DOHH2 (cell line): ENCODE measurements at regions not wholly inside any gene's neighbourhood (a gene's known extent, or its start where the extent isn't known, plus 50 kb on each side); places are given as distances from the start of the nearest gene placed in this dataset.

ENCODE experiments used
- EZH2phosphoT487 ChIP-seq: fragments of 200-600 bp; sonication (generic); IDR thresholded peaks from 2 replicates; pipeline ENCODE4 v1.6.1; 2017; ENCODE audit warnings: borderline replicate concordance, mild to moderate bottlenecking, antibody characterized with exemption, low read length, moderate library complexity, mixed read lengths
- TF ChIP-seq, protein P1 (sequence below): fragments of 200-600 bp; sonication (generic); IDR thresholded peaks from one replicate; pipeline ENCODE4 v1.5.1; 2014; ENCODE audit warnings: antibody characterized with exemption, mild to moderate bottlenecking, low read depth, low read length; ENCODE audit not compliant: poor library complexity, severe bottlenecking

DNA sequence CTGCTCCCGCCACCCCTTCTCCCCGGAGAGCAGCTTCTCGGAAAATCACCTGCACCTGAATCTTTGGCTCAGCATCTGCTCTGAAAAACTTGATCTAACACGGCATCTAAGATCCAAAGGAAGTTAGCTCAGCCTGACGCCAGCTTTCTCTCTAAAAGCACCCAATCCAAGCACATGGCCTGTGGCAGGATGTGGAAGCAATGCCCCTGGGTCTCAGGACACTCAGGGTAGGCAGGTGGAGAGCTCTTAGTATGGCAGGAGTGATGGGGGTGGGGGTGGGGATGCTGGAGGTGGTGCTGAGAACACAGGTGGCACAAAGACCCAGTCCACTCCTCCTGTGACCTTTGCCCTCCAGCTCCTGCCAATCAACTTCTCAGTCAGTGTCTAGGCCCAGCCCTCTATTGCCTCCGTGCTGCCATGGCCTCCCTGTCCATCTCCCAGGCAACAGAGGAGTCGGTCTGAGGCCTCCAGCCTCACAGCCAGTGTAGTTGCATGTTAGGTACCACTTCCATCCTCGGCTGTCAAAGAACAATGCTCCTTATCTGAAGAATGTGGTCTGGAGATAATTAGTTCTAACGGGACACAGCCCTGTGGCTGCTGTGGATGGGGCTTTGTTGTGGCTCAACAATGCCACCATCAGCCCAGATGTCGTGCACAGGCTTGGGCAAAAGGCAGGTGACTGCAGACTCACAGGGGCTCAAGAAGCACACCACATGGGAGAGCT, 180.0 kb upstream of the C14orf180 start:
- TF ChIP-seq, protein P1, sequence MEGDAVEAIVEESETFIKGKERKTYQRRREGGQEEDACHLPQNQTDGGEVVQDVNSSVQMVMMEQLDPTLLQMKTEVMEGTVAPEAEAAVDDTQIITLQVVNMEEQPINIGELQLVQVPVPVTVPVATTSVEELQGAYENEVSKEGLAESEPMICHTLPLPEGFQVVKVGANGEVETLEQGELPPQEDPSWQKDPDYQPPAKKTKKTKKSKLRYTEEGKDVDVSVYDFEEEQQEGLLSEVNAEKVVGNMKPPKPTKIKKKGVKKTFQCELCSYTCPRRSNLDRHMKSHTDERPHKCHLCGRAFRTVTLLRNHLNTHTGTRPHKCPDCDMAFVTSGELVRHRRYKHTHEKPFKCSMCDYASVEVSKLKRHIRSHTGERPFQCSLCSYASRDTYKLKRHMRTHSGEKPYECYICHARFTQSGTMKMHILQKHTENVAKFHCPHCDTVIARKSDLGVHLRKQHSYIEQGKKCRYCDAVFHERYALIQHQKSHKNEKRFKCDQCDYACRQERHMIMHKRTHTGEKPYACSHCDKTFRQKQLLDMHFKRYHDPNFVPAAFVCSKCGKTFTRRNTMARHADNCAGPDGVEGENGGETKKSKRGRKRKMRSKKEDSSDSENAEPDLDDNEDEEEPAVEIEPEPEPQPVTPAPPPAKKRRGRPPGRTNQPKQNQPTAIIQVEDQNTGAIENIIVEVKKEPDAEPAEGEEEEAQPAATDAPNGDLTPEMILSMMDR: no peak
- no peak for TF ChIP-seq EZH2phosphoT487
